Activated T-cell treated with anti-CD3 and anti-CD28 coated beads, Interleukin-2, amount 50 U/mL, for 4 hours (primary cell): ENCODE measurements at regions not wholly inside any gene's neighbourhood (a gene's known extent, or its start where the extent isn't known, plus 50 kb on each side); places are given as distances from the start of the nearest gene placed in this dataset.

Experiments
- ATAC-seq, 2 donors: fragments of 200-7000 bp; cut with Tn5 transposase; one replicate each; pipeline ENCODE4 v1.10.0; 2021
- DNase-seq: peaks from one replicate; pipeline ENCODE4 v3.0.0-alpha.2; 2020
- H3K27me3 Mint-ChIP-seq: one replicate; pipeline ENCODE4 v1.8.0; 2021; ENCODE audit warnings: low read depth, mixed read lengths
- H3K36me3 Mint-ChIP-seq: one replicate; pipeline ENCODE4 v1.8.0; 2022; ENCODE audit warnings: mixed read lengths; ENCODE audit not compliant: insufficient read depth
- H3K4me1 Mint-ChIP-seq: one replicate; pipeline ENCODE4 v1.8.0; 2021; ENCODE audit warnings: low read depth, mixed read lengths
- H3K4me3 Mint-ChIP-seq: one replicate; pipeline ENCODE4 v1.8.0; 2021; ENCODE audit warnings: mild to moderate bottlenecking, moderate library complexity, mixed read lengths
- H3K9me3 Mint-ChIP-seq: one replicate; pipeline ENCODE4 v1.8.0; 2021; ENCODE audit warnings: mixed read lengths

DNA sequence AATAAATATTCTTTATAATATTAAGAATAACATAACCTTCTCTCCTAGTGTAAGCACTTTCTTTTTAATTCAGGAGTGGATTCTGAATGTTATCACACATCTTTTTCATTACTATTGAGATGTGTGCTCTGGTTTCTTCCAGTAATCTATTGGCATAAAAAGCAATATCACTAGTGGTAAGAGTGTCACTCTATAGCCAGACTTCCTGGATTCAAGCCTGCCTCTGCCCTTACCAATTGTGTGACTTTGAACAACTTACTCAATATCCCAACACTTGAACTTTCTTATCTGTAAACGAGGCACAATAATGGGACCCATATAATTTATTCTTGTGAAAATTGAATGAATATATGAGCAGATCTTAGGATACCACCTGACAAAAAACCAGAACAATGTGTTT lies 71.0 kb downstream of the SEM1 start:
- H3K36me3 Mint-ChIP-seq = peaks cover 6% of the 10 kb centered on the region
- H3K4me3 Mint-ChIP-seq = no peak overlapping the region
- H3K4me1 Mint-ChIP-seq = no peaks in the 10 kb centered on the region
- no peaks in the 10 kb centered on the region for H3K27me3 Mint-ChIP-seq
- DNase-seq = no peak
- no peaks in the 10 kb centered on the region for H3K9me3 Mint-ChIP-seq
- ATAC-seq = no peak

DNA sequence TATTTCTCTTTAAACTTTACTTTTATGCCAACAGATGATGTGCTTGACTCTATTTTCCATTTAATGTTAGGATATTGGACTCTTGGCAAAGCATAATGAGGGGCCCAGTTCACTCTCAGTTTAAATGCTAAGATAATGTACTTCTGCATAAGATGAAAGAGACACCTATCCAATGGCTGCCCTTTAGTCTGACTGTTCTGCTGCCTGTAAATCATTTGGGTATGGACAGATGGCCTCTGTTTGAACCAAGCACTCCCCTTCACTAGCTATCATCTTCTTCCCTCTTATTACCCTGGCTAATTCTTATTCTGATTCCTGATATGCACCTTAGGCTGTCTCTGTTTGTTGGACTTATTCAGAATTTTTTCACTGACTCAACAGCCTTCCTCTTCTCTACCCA lies 72.1 kb downstream of the SEM1 start:
- Mint-ChIP-seq H3K36me3 (peaks cover 6% of the 10 kb centered on the region), H3K4me1 (no peaks in the 10 kb centered on the region), H3K4me3 (no peak overlapping the region), H3K9me3 (no peaks in the 10 kb centered on the region), H3K27me3 (no peaks in the 10 kb centered on the region)
- no peak for ATAC-seq
- DNase-seq = no peak

DNA sequence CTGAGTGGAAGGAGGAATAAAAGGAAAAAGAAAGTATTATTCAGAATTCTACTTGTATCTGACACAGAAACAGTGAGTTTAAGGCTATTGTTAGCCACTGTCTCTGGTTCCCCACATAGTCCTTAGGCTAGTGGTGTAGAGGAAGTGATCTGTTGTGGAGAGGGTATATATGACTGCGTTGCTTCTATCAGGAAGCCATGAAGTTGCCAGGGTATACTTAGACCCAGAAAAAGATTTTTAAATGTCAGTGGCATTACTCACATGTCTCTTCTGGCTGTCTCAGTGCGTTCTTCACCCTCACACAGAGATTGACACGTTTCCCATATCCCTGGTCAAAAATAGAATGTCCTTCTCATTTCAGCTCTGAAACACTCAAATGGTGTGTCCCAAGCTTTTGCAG lies 72.7 kb downstream of the SEM1 start:
- Mint-ChIP-seq H3K4me3 (no peak overlapping the region), H3K9me3 (no peaks in the 10 kb centered on the region), H3K4me1 (no peaks in the 10 kb centered on the region), H3K27me3 (no peaks in the 10 kb centered on the region), H3K36me3 (peaks cover 6% of the 10 kb centered on the region)
- ATAC-seq (no peak), DNase-seq (no peak)

DNA sequence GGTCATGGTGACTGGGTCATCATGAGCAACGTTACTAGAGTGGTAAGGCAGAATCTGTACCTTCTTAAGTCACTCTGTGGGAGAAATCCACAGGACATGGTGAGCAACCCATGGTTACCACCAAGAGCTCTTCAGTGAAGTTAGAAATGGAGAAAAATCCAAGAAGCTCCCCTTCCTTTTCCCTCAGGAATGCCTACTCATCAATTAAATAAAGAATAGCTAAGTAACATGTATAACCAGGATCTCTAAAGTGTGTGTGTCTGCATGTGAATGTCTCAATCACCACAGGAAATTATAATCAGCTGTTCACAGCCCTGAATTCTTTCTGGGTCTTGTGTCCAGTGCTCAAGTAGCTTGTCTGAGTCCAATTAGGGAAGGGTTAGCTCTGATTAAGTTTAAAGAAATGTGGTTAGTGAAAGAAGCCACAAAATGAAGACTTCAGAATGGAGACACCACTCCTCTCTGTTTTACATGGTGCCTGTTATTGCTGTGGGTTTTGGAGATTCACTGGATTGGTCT lies 73.2 kb downstream of the SEM1 start:
- H3K36me3 Mint-ChIP-seq = peaks cover 6% of the 10 kb centered on the region
- H3K4me1 Mint-ChIP-seq = no peaks in the 10 kb centered on the region
- H3K9me3 Mint-ChIP-seq = no peaks in the 10 kb centered on the region
- no peak for DNase-seq
- no peak for ATAC-seq
- H3K4me3 Mint-ChIP-seq = no peak overlapping the region
- no peaks in the 10 kb centered on the region for H3K27me3 Mint-ChIP-seq

DNA sequence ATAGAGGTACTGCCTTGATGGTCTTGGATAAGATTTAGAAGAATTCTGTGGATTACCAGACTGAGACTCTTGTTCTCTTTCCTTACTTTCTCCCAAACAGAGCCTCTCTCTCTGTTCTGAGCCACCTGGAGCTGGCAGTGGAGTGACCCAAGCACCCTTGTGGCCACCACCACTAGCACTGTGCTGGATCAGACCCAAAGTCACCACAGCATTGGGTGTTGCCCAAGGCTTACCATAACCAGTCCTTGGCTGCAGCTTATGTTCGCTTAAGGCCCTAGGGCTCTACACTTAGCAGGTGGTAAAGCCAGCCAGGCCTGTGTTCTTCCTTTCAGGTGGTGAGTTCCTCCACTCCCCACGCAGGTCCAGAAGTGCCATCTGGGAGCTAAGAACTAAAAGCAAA lies 79.8 kb downstream of the SEM1 start:
- DNase-seq = no peak
- no peak overlapping the region for H3K4me3 Mint-ChIP-seq
- no peak for ATAC-seq
- peaks cover 22% of the 10 kb centered on the region for H3K9me3 Mint-ChIP-seq
- no peaks in the 10 kb centered on the region for H3K27me3 Mint-ChIP-seq
- no peaks in the 10 kb centered on the region for H3K4me1 Mint-ChIP-seq
- peaks cover under 1% of the 10 kb centered on the region for H3K36me3 Mint-ChIP-seq

DNA sequence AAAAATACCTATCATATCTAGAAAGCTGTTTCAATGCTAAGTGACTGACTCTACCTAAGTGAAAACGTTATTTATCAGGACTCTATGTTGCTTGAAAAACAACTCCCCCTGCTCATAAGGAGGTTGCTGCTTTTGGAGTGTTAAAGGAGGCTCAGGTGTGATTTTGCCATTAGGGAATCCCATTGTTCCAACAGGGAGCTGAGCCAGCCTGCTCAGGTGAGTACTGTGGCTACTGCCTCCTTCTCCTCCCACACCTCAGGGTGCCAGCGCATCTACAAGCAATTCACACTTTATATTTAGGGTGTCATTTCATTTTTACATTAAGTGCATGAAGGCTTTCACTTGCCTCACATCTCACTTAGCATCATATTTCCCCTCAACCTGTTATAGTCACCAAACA lies 84.7 kb downstream of the SEM1 start:
- H3K9me3 Mint-ChIP-seq = peaks cover 35% of the 10 kb centered on the region
- no peaks in the 10 kb centered on the region for H3K4me1 Mint-ChIP-seq
- DNase-seq (no peak), ATAC-seq (no peak)
- H3K27me3 Mint-ChIP-seq = no peaks in the 10 kb centered on the region
- no peak overlapping the region for H3K4me3 Mint-ChIP-seq
- H3K36me3 Mint-ChIP-seq = peaks cover 5% of the 10 kb centered on the region

DNA sequence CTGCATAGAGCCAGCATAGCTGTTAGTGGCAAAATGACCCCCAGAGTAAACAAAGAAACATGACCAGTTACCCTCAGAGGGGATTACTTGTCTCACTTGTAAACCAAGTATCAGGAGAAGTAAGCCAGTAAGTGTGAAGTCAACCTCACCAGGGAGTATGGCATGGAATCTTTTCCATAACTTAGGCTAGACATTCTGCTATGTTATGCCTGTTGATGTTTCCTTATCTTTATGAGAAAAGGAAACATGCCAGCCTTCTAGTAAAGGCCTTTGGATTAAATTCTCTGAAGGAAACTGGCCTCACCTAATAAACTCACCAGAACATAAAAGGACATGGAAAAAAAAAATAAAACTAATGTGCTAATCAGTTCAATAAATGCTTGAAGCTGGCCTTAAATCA lies 87.7 kb downstream of the SEM1 start:
- ATAC-seq (no peak), DNase-seq (no peak)
- Mint-ChIP-seq H3K27me3 (no peaks in the 10 kb centered on the region), H3K4me3 (no peak overlapping the region), H3K36me3 (peaks cover 5% of the 10 kb centered on the region), H3K9me3 (peaks cover 27% of the 10 kb centered on the region), H3K4me1 (no peaks in the 10 kb centered on the region)

DNA sequence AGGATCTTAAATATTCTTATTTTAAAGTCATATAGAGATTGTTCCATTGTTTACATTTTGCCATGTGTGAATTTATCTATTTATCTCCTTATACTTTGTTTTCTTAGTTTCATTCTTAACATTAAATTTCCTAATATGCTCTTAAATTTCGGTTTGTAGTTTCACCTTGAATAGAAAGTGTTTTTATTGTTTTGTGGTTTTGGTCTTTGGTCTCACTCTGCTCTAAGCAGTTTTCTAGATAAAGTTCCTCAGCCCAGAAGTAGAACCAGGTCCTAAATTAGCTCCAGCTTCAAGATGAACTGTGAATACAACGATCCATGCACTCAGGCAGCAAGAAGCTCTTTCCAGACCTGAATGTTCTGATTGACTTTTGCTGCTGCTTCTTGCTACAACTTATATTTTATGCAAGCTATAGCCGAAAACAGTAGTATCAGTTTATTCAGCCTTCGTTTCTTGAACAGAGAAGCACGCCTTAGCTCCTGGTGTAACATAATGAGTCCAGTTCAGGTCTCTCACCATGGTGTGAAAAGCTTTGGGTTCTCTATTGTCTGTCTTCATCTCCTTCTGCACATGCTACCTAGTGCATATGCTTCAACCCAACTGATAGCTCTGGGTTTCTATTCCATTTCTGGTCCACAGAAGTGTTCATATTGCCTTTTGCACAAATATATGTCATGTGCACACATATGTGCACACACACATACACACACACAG lies 95.3 kb downstream of the SEM1 start:
- Mint-ChIP-seq H3K36me3 (no peaks in the 10 kb centered on the region), H3K9me3 (peaks cover 37% of the 10 kb centered on the region), H3K4me3 (no peak overlapping the region), H3K4me1 (no peaks in the 10 kb centered on the region), H3K27me3 (peaks cover 3% of the 10 kb centered on the region)
- ATAC-seq = no peak
- DNase-seq = no peak

DNA sequence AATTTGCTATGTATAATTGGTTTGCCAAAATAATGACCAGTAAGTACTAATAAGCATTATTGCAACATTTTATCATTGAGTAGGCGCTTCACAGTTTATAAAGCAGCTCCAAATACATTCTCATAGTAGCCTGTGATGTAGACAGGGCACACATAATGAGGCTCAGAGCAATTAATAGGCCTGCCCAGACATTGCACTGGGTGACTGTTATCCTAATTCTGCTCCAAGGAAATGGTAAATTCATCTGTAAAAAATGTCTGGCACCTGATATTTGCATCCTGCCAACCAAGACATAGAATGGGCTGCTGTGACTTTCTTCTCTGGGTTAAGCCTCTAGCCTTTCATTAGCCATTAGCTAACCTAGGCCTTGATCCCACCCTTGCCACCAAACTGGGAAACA lies 97.6 kb downstream of the SEM1 start:
- DNase-seq (no peak), ATAC-seq (no peak)
- no peaks in the 10 kb centered on the region for H3K36me3 Mint-ChIP-seq
- no peak overlapping the region for H3K4me3 Mint-ChIP-seq
- no peaks in the 10 kb centered on the region for H3K4me1 Mint-ChIP-seq
- peaks cover 26% of the 10 kb centered on the region for H3K9me3 Mint-ChIP-seq
- peaks cover 3% of the 10 kb centered on the region for H3K27me3 Mint-ChIP-seq

DNA sequence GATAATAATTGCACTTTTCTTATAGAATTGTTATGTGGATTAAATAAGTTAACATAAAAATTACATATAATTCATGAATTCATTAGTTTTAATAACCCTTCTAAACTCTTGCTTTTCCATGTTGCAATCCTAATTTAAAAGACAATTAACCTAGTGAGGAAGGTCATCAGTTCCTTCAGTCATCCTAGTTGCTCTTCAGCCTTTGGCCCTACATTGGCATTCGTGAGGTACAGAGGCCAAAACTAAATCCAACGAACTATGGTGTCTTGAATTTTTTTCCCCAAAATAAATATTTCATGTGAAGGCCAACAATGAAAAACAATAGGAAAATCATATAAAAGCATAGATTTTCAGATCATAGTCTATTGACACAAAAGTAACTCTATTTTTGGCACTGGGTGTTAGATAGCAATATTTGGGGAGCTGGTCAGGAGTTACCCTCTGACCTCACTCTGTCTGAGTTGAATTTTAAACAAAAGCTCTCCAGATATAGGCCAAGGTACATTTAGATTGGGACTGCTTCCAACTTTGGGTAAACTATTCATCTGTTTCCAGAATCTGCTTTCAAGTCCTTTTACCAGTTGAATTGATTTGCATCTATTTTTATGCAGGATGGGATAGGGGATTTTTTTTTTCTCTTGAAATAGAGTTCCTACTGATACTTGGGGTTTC lies 104.5 kb downstream of the SEM1 start:
- Mint-ChIP-seq H3K27me3 (peaks cover 3% of the 10 kb centered on the region), H3K4me1 (no peaks in the 10 kb centered on the region), H3K36me3 (no peaks in the 10 kb centered on the region), H3K9me3 (no peaks in the 10 kb centered on the region), H3K4me3 (no peak overlapping the region)
- DNase-seq (no peak), ATAC-seq (no peak)

DNA sequence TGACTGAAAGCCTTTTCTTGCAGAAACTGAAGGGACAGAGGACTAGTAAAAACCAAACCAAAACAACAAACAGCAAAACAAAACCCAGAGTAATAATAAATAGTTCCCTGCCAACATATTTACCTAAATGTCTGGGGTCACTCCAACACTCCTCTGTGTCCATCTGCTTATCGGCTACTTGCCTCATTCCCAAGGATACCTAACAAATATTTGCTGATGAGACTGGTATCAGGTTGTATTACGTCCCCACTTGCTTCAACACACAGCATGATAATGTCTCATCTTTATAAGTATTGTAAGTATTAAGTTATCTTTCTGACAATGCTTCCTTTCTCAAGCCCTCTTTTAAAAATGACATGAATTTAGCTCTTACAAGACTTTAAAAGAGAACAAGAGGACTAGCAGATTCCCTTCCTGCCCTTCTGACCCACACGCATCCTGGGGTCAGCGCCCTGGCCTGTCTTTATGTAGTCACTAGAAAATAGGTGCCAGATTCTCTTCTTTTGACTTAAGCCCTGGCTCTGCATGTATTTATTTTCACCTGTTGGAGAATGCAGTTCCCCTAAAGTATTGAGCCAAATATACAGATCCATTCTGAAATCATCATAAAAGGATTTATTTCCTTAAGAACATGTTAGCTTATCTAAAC lies 110.2 kb downstream of the SEM1 start:
- no peaks in the 10 kb centered on the region for H3K9me3 Mint-ChIP-seq
- no peak for DNase-seq
- no peak overlapping the region for H3K4me3 Mint-ChIP-seq
- H3K36me3 Mint-ChIP-seq = no peaks in the 10 kb centered on the region
- no peaks in the 10 kb centered on the region for H3K4me1 Mint-ChIP-seq
- peaks cover 5% of the 10 kb centered on the region for H3K27me3 Mint-ChIP-seq
- ATAC-seq = no peak

DNA sequence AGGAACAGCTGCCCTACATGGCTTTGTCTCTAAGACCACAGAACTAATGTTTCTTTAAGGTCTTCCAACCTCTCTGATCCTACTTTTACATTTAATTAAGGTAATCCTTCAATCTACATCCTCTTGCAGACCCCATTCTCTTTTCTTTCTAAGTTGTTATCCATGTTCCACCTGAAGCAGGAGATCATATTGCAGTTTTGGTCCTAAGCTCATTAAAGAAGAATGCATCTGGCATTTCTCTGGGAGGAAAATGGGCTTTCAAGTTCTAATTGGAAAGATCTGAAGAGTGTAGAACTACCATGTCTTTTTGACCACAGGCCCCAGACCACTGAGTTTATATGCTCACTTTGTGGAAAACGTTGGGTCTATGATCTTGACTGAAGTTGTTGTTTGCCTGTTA lies 111.2 kb downstream of the SEM1 start:
- no peaks in the 10 kb centered on the region for H3K9me3 Mint-ChIP-seq
- no peaks in the 10 kb centered on the region for H3K4me1 Mint-ChIP-seq
- H3K4me3 Mint-ChIP-seq = no peak overlapping the region
- H3K36me3 Mint-ChIP-seq = no peaks in the 10 kb centered on the region
- no peak for DNase-seq
- no peak for ATAC-seq
- H3K27me3 Mint-ChIP-seq = peaks cover 5% of the 10 kb centered on the region

DNA sequence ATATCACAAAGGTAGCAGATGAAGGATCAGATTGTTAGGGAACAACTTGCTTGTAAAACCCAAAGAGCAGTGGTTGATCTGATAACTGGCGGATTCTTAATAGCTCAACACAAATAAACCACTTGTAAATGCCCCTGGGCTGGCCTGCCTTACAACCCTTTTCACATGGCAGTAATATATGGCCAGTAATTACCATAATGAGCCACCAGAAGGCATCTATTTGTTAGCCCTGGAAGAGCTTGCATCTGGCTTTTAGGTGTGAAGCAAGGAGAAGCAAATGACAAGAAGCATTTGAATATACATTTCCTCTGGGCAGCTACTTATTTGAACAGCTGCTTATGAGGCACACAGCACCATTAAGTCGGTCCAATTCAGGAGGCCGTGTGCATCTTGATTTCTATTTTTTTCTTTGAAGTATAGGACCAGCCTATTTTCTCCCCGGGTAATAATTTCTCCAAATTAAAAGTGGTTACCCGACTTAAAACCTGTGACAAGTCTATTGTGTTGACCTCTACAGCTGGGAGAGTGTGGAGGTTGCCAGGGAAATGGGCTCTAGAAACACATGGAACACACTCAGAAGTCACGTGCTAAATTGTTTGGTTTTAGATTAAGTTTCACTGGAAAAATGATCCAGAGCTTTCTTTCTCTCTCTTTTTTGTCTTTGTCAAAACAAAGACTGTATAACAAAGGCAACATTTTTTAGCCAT lies 113.4 kb downstream of the SEM1 start:
- Mint-ChIP-seq H3K27me3 (peaks cover 11% of the 10 kb centered on the region), H3K4me1 (no peaks in the 10 kb centered on the region), H3K36me3 (no peaks in the 10 kb centered on the region), H3K4me3 (no peak overlapping the region), H3K9me3 (no peaks in the 10 kb centered on the region)
- no peak for ATAC-seq
- no peak for DNase-seq

DNA sequence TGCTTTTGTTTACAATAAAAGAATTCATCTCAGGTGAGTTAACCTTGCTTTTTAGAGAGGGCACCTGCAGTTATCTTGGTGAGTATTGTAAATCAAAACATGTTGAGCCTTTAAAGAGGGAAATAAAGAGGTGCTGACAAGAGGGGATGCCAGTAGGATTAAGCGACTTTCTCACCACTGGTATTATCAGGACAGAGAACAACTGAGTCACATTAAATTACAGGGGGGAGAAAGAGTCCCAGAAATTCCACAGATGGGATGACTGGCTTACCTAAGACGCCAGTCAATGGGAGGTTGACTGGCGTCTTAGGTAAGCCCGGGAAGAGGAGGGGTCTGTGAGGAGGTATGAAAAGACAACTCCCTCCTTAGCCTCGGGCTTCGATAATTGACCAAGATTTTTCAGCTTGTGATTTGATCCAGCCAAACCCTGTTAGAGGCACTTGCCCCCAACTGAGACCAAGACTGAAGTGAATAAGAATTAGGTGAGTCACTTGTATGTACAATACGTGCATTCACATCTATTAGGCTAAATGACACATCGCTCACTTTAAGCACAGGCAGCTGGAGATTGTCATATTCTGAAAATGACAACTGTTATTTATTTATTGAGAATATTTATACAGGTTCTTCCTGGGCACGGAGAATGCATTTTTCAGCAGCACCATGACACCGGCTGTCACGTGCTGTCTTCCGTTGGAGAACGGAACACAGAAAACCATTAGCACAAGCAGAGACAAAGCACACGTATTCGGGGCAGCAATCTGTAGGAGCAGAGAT lies 117.6 kb downstream of the SEM1 start:
- ATAC-seq = no peak
- no peak for DNase-seq
- Mint-ChIP-seq H3K4me1 (no peaks in the 10 kb centered on the region), H3K36me3 (no peaks in the 10 kb centered on the region), H3K9me3 (no peaks in the 10 kb centered on the region), H3K4me3 (no peak overlapping the region), H3K27me3 (peaks cover 13% of the 10 kb centered on the region)
